ENCODE measurements at regions not wholly inside any gene's neighbourhood (a gene's known extent, or its start where the extent isn't known, plus 50 kb on each side); places are given as distances from the start of the nearest gene placed in this dataset.

DNA sequence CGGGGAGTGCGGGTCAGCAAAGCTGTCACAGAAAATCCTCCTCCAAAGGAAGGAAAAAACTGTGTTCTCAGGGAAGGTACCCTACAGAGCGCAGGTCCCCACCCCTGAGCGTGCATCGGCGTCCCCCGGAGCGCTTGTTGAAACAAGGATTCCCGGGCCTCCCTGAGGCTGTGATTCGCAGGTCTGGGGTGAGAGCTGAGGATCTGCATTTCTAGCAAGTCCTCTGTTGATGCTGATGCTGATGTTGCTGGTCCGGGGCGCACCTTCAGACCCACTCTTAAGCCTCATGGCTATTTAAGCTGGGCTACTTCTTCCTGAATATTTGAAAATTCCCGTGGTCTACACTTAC lies 226.2 kb upstream of the IGF1R start:
- TF ChIP-seq, protein P1, sequence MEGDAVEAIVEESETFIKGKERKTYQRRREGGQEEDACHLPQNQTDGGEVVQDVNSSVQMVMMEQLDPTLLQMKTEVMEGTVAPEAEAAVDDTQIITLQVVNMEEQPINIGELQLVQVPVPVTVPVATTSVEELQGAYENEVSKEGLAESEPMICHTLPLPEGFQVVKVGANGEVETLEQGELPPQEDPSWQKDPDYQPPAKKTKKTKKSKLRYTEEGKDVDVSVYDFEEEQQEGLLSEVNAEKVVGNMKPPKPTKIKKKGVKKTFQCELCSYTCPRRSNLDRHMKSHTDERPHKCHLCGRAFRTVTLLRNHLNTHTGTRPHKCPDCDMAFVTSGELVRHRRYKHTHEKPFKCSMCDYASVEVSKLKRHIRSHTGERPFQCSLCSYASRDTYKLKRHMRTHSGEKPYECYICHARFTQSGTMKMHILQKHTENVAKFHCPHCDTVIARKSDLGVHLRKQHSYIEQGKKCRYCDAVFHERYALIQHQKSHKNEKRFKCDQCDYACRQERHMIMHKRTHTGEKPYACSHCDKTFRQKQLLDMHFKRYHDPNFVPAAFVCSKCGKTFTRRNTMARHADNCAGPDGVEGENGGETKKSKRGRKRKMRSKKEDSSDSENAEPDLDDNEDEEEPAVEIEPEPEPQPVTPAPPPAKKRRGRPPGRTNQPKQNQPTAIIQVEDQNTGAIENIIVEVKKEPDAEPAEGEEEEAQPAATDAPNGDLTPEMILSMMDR (IDR thresholded peaks at IDR 0.05; ENCODE audit: low read depth, low read length) = no peak
- TF ChIP-seq, protein P2, sequence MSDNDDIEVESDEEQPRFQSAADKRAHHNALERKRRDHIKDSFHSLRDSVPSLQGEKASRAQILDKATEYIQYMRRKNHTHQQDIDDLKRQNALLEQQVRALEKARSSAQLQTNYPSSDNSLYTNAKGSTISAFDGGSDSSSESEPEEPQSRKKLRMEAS (IDR thresholded peaks at IDR 0.05; ENCODE audit: low read depth, low read length) = no peak
- no peak for TF ChIP-seq POLR2A (IDR thresholded peaks at IDR 0.05; ENCODE audit: extremely low read depth, insufficient read length)
- TF ChIP-seq MYC (IDR thresholded peaks at IDR 0.05; ENCODE audit: low read depth, low read length) = no peak

All from NB4 (cell line).